ENCODE measurements at regions not wholly inside any gene's neighbourhood (a gene's known extent, or its start where the extent isn't known, plus 50 kb on each side); places are given as distances from the start of the nearest gene placed in this dataset.
A peak's percentile ranks its signal among the peaks of the same experiment; 100 is the strongest.
"Not testable (repeated sequence)": the region's sequence is repeated elsewhere in the genome, so short reads cannot be mapped to it uniquely, and the experiment has no call there.

DNA sequence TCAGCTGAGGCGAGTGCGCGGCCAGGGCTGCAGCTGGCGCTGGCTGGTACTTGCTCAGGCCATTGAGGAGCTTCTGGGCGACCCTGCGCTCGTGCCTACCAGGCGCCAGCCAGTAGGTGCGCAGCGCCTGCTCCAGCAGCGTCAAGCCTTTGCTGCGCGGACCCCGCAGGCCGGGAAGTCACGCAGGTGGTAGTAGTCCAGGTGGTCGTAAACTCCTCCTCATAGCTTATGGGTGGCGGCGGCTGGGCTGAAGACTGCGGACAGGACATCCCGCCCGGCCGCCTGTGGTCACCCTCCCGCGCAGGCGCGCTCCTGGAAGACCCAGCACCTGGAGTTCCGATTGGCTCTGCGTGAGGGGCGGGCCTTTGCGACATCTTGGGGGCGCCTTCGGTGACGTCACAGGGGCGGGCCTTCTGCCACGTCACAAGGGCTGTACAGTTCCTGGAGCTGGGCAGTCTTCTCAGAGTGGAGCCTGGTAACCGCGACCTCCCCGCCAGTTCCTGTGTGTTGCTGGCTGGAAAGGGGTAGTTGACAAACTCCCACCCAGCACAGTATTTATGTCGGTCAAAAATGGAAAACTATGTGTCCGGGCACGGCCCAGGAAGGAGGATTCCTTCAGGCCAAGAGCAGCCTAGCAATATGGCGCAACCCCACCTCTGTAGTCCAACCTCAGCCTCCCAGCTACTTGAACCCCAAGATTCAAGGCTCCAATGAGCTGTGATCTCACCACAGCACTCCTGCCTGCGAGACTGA, 102.2 kb upstream of the VKORC1L1 start:
- Histone ChIP-seq H3K4me3 (peak overlapping the region; percentile 87 to 88), H3K27ac (peak overlapping the region; percentile 86 to 90)
- WGBS, 2 donors: 3% methylated on average over 22 to 35 of the region's 44 CpGs
- intact Hi-C loops (cut with DNase I; ENCODE audit: low total_unique reads); H3K4me1 ChIP-seq; H3K9me3 ChIP-seq; H3K36me3 ChIP-seq (ENCODE audit: low read depth, missing control alignments); H3K27me3 ChIP-seq: not testable (repeated sequence)
- peak; percentile 97 for DNase-seq

GRCh38 chr7:65771226-65771569, 101.7 kb upstream of the VKORC1L1 start:
- H3K9me3 ChIP-seq; H3K27me3 ChIP-seq; DNase-seq; H3K4me1 ChIP-seq; H3K36me3 ChIP-seq (ENCODE audit: low read depth, missing control alignments); intact Hi-C loops (cut with DNase I; ENCODE audit: low total_unique reads): not testable (repeated sequence)
- 52 to 73% methylated on average over 15 to 17 of the region's 17 CpGs for WGBS, 2 donors
- peak overlapping the region; percentile 86 to 90 for H3K27ac ChIP-seq
- peak overlapping the region; percentile 87 to 88 for H3K4me3 ChIP-seq

- H3K4me3 ChIP-seq; H3K27me3 ChIP-seq; H3K9me3 ChIP-seq; H3K36me3 ChIP-seq (ENCODE audit: low read depth, missing control alignments); DNase-seq; H3K4me1 ChIP-seq; H3K27ac ChIP-seq; intact Hi-C loops (cut with DNase I; ENCODE audit: low total_unique reads): not testable (repeated sequence)
- WGBS, 2 donors: 75 to 78% methylated on average over 6 of the region's 6 CpGs
Measured at GRCh38 chr7:65776677-65777076, 96.2 kb upstream of the VKORC1L1 start.

GRCh38 chr7:65789943-65790342, 82.9 kb upstream of the VKORC1L1 start:
- H3K27ac ChIP-seq; H3K4me3 ChIP-seq; H3K27me3 ChIP-seq; intact Hi-C loops (cut with DNase I; ENCODE audit: low total_unique reads); DNase-seq; H3K4me1 ChIP-seq; H3K9me3 ChIP-seq; H3K36me3 ChIP-seq (ENCODE audit: low read depth, missing control alignments): not testable (repeated sequence)
- WGBS, 2 donors: 95% methylated on average over 5 of the region's 5 CpGs

DNA sequence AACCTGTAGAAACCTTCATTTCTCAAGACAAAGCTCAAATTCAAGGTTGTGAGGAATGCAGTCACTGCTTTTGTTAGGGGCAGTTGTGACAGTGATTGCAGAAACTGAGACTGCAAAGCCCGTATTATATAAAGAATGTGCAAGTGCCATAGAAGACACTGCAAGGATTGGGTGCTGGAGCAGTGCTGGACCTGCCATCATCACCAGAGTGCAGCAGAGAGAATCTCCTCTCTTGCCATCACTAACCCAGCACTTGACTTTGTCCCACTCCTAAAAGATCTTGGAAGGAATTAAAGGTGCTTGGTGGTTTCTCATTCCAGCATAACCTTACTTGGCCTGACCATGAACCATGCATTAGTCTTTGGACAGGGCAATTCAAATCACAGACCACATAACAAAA, 81.1 kb upstream of the VKORC1L1 start:
- intact Hi-C loops (cut with DNase I; ENCODE audit: low total_unique reads); DNase-seq; H3K9me3 ChIP-seq; H3K4me1 ChIP-seq; H3K36me3 ChIP-seq (ENCODE audit: low read depth, missing control alignments); H3K4me3 ChIP-seq; H3K27me3 ChIP-seq; H3K27ac ChIP-seq: not testable (repeated sequence)
- 56 to 100% methylated on average over 1 of the region's 1 CpG for WGBS, 2 donors

DNA sequence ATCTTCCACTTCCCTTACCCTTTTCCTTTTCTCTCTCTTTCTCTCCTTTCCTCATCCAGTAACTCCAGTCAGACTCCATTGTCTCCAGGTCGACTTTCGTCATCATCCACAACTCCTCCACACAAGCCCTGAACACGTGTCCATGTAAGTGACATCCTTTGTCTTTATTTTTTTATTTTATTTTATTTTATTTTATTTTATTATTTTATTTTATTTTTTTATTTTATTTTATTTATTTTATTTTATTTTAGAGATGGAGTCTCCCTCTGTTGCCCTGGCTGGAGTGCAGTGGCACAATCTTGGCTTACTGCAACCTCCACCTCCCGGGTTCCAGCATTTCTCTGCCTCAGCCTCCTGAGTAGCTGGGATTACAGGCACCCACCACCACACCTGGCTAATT, 80.1 kb upstream of the VKORC1L1 start:
- DNase-seq; H3K9me3 ChIP-seq; intact Hi-C loops (cut with DNase I; ENCODE audit: low total_unique reads); H3K4me1 ChIP-seq; H3K36me3 ChIP-seq (ENCODE audit: low read depth, missing control alignments); H3K27me3 ChIP-seq; H3K4me3 ChIP-seq; H3K27ac ChIP-seq: not testable (repeated sequence)
- WGBS, 2 donors: 92 to 96% methylated on average over 4 of the region's 4 CpGs

DNA sequence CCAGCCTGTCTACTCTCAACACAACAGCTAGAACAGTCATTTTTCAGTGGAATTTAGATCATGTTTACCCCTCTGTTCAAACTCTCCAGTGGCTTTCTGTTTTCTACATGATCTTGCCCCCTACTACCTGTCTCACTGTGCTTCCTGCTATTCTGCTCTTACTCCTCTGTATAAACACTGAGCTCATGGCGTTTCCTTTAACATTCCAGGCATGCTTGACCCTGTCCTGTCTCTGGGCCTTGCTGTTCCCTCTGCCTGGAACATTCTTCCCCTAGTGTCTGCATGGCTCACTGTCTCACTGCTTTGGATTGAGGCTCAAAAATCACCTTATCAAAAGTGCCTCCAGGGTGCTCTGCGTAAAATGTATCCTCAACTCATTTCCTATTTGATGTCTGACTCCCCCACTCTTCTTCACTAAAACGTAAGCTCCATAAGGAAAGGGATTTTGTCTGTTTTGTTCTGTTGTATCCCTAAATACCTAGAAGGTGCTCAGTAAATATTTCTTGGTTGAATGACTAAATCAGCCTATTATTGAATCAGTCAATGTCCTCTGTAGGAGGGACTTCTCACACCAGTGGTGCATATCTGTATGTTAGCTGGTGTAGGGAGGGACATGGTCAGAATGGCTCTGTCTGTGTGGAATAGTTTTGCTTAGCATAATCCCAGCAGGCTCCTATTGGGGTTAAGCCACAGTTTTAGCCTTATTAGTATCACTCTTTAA, 78.0 kb upstream of the VKORC1L1 start:
- H3K36me3 ChIP-seq (ENCODE audit: low read depth, missing control alignments); DNase-seq; H3K27me3 ChIP-seq; H3K9me3 ChIP-seq; intact Hi-C loops (cut with DNase I; ENCODE audit: low total_unique reads); H3K4me3 ChIP-seq; H3K4me1 ChIP-seq; H3K27ac ChIP-seq: not testable (repeated sequence)
- WGBS, 2 donors: 55 to 69% methylated on average over 3 of the region's 3 CpGs

GRCh38 chr7:65795392-65795716, 77.5 kb upstream of the VKORC1L1 start:
- H3K27ac ChIP-seq; H3K27me3 ChIP-seq; H3K4me3 ChIP-seq; intact Hi-C loops (cut with DNase I; ENCODE audit: low total_unique reads); H3K4me1 ChIP-seq; DNase-seq; H3K36me3 ChIP-seq (ENCODE audit: low read depth, missing control alignments); H3K9me3 ChIP-seq: not testable (repeated sequence)
- WGBS, 2 donors: 91 to 95% methylated on average over 4 of the region's 4 CpGs

- H3K9me3 ChIP-seq: no peaks in the 10 kb centered on the region
- no peak for DNase-seq
- no peaks in the 10 kb centered on the region for H3K36me3 ChIP-seq (ENCODE audit: low read depth, missing control alignments)
- H3K27me3 ChIP-seq: no peaks in the 10 kb centered on the region
- H3K27ac ChIP-seq: no peak overlapping the region
- no peak overlapping the region for H3K4me3 ChIP-seq
- no peak for TF ChIP-seq CTCF (IDR thresholded peaks at IDR 0.05)
- intact Hi-C loops (cut with DNase I; ENCODE audit: low total_unique reads): no loop called here
- 94 to 97% methylated on average over 4 of the region's 4 CpGs for WGBS, 2 donors
- no peaks in the 10 kb centered on the region for H3K4me1 ChIP-seq
Measured at GRCh38 chr7:65796205-65796604, 76.7 kb upstream of the VKORC1L1 start.

DNA sequence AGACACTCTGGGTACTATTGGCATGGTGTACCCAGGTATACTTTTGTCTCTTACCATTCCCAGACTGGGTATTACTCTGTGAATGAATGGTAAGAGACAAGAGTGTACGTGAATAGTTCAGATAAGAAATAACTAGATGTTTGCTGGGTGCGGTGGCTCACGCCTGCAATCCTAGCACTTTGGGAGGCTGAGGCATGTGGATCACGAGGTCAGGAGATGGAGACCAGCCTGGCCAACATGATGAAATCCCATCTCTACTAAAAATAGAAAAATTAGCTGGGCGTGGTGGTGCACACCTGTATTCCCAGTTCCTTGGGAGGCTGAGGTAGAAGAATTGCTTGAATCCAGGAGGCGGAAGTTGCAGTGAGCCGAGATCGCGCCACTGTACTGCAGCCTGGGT, 75.8 kb upstream of the VKORC1L1 start:
- H3K36me3 ChIP-seq (ENCODE audit: low read depth, missing control alignments); intact Hi-C loops (cut with DNase I; ENCODE audit: low total_unique reads); H3K27ac ChIP-seq; DNase-seq; H3K9me3 ChIP-seq; H3K27me3 ChIP-seq; H3K4me3 ChIP-seq; H3K4me1 ChIP-seq: not testable (repeated sequence)
- WGBS, 2 donors: 87 to 96% methylated on average over 9 of the region's 9 CpGs

GRCh38 chr7:65797566-65797965, 75.3 kb upstream of the VKORC1L1 start:
- H3K36me3 ChIP-seq (ENCODE audit: low read depth, missing control alignments); H3K9me3 ChIP-seq; DNase-seq; H3K4me1 ChIP-seq; H3K27ac ChIP-seq; intact Hi-C loops (cut with DNase I; ENCODE audit: low total_unique reads); H3K4me3 ChIP-seq; H3K27me3 ChIP-seq: not testable (repeated sequence)
- 89 to 96% methylated on average over 5 of the region's 5 CpGs for WGBS, 2 donors
